ENCODE measurements at regions not wholly inside any gene's neighbourhood (a gene's known extent, or its start where the extent isn't known, plus 50 kb on each side); places are given as distances from the start of the nearest gene placed in this dataset.

DNA sequence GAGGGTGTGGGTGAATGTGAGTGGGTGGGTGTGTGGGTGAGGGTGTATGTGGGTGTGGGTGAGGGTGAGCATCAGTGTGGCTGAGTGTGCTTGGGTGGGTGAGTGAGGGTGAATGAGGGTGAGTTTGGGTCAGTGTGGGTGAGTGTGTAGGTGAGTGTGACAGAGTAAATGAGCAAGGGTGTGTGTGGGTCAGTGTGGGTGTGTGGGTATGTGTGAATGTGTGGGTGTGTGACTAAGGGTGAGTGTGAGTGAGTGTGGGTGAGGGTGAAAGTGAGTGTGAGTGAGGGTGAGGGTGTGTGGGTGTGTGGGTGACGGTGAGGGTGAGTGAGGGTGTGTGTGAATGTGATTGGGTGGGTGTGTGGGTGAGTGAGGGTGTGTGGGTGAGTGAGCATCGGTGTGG lies 1676.7 kb upstream of the TENM3 start:
- DNase-seq (ENCODE audit: low read depth): no peak

DNA sequence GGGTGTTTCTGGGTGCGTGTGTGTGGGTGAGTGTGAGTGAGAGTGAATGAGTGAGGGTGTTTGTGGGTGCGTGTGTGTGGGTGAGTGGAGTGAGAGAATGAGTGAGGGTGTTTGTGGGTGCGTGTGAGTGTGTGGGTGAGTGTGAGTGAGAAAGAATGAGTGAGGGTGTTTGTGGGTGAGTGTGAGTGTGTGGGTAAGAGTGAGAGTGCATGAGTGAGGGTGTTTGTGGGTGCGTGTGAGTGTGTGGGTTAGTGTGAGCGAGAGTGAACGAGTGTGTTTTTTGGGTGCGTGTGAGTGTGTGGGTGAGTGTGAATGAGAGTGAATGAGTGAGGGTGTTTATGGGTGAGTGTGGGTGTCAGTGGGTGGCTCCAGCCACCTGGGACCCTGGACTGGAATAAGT lies 1676.1 kb upstream of the TENM3 start:
- DNase-seq (ENCODE audit: low read depth): no peak

DNA sequence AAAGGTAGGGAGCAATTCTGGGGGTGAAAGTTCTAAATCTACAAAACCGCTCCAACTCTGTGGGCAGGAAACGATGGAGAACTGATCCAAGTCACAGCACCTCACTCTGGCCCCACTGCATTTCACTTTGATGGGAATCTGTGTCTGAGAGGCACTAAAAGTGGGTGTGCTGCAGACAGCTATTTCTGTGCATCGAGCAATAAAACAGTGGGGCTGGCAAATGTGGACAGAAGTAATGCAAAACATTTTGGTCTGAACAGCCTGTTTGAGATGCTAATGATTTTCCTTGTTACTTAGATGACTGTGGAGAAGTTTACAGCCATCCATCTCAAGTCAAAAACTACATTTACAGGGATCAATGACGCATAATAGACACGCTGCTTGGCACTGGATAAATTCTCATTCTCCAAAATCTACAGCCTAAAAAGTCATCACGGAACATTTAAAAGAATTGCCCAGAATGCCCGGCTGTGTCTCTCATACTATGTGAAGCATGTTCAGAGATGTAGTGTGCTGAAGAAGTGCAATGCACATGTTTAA lies 1671.6 kb upstream of the TENM3 start:
- DNase-seq (ENCODE audit: low read depth): no peak

DNA sequence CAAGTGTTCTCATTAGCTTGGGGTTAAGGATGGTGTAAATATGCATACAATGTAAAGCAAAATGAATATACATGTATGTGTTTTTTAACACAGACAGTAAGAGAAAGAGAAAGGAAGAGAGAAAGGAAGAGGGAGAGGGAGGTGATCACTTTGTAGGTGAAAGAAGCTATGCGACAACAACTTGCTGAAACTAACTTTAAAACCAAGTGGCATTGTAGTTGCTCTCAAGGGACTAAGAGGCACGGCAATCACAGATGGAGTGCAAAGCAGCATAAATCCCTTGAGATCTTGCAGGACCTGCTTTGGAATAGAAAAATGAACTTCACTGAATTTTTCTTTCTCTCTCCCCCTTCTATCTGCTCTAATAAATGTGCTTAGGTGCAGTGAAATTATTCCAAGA lies 1665.0 kb upstream of the TENM3 start:
- no peak for DNase-seq (ENCODE audit: low read depth)

DNA sequence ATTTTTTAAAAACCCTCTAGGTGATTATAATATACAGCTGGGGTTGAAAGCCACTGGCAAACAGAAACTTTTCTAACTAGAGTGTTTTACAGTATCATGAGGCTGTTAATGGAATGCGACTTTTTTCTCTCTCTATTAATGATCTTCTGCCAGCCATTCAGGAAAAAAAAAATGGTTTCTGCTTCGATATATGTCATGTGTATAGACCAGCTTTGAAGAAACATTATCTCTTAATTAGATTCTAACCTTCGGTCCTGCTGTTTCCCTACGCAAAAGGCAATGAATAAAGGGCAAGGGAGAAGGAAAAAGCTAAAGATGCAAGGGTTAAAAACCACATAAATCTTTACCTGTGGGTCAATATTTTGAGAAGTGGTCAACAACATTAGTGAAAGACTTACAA lies 1662.1 kb upstream of the TENM3 start:
- DNase-seq (ENCODE audit: low read depth): no peak

DNA sequence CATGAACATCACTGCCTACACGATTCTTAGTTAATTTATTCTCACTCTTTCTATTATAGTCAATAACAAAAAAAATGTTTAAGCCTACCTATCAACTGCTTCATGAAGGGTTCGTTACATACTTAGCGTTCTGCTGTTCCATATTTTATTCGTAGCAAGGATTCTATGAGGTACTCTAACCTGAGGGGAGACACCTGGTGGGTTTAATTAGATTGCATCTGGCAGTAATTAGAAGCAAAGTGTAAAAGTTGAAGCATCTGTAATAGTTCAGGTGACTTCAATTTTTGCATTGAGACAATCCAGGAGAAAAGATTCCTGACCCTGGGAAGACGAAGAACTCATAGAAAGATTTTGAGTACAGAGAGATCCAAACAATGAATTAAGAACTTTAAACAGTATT lies 1655.8 kb upstream of the TENM3 start:
- no peak for DNase-seq (ENCODE audit: low read depth)

DNA sequence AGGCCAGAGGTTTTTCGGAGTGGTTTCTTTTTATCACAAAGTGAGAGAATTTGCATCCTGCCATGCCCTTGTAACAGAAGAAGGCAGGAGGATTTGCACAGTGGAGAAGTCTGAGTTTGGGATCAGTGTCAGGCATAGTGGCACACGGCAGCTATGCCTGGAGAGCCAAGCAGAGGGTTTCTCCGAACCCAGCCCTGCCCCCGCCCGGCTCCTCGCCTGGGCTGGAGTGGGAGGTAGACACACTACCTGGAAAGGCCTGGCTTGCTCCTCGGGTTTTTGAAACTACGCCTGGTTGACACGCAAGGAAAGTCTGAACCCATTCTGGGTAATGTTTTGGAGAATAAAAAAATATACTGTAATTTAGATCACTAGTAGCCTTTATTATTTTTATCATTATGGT lies 1653.6 kb upstream of the TENM3 start:
- DNase-seq (ENCODE audit: low read depth): no peak

DNA sequence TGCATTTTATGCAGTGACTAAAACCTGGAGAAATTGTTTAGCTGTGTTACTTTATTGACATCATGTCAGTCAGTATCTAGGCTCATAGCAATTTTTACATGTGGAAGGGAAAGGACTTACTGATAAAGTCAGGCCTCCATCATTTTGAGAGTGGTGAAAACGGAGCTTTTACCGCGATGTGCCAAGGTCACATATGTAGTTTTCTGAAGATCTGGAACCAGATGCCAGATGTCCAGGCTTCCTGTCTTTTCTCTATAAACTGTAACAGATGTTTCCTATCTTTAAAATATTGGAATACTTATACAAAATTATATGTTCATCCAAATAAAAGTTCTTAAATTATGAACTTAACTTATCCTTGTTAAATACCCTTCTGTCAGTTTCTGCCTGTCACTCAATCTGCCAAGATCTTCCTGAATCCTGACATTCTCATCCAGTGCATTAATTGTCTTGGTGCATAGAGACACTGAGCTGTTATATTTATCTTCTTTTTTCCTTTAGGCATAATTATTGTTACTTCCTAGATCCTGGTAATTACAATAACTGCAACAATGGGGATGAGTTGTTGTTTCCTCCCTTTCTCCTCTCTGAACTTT lies 1646.2 kb upstream of the TENM3 start:
- no peak for DNase-seq (ENCODE audit: low read depth)

DNA sequence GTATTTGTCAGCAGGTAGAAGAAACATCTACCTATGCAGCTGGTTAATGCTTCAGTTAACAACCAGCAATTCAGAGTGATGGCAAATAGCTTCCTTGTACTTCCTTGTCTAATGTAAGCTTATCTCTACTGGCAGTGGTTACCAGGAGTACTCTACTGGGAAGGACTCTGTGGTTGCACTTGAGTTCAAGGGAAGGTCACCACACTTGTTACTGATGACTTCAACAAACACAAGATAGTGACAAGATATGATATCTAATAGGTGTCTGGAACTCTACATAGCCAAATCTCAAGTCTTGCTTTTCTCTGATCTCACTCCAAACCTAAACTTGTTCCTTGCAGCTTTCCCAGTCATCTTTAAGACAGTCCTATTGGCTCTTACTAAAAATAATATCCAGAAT lies 1644.9 kb upstream of the TENM3 start:
- DNase-seq (ENCODE audit: low read depth): no peak

DNA sequence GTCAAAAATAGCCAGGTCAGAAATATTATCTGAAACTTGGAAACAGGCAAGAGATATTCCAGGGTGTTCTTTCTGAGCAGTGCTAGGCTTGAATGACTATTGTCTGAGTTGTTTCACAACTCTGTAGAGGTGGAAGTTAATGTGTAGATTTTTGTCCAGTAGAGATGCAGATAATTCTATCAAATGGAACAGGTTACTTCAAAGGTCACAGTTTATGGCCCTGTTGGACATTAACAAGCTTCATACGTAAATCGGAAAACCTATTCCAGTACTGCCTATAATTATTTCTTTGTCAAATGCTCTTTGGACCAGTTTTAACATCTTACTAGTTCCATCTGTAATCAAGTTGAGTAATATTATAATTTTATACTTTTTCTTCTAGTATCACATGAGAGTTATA lies 1639.4 kb upstream of the TENM3 start:
- DNase-seq (ENCODE audit: low read depth): no peak

DNA sequence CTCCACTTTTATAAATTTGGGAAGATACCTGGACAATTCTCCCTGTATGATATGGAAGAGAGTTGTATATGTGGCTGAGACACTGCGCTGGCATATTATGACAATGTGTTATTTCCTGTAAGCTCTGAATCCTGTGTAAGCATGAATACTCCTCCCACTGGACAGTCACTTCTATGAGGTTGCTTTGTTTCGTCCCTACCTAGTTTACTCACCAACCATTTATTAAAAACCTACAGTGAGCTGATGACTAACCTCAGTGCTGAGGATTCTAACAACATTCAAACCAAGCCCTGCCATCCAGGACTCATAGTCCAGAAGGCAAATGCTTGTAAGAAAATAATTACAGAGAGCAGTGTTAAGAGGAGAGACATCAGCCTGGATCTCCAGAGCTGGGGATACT lies 1632.9 kb upstream of the TENM3 start:
- DNase-seq (ENCODE audit: low read depth): no peak

DNA sequence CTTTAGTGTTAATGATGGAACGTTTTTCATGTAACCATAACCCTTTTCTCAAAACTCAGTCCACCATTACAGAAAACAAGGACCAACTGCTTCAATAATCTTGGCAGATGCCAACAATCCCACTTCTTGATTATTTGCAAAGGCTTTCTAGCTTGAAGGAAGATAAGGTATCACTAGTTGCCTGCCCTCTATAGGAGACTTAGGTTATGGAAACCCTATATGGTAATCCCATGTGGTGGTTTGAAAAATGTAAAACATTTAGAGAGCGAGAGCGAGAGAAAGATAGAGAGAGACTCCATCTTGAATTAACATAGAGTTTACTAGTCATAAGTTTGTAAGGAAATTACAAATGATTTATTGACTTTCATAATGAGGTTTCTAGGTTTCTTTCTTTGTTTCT lies 1627.5 kb upstream of the TENM3 start:
- no peak for DNase-seq (ENCODE audit: low read depth)

DNA sequence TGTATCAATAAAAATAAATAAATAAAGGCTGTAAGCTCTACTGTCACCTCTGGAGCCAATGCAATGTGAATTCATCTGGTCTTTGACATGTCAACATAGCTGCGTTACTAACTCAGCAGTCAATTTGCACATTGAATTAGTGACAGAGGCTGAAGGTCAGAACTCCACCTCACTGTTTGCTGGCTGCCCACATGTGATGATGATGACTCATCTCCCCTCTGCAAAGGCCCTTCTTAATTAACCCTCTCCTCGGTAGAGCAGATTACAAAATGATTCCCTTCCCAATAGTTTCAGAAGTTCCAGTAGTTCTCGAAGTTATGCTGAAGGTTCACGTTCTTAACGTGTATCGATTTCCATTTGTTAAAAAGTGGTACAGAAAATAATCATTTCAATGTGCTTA lies 1626.0 kb upstream of the TENM3 start:
- DNase-seq (ENCODE audit: low read depth): no peak

DNA sequence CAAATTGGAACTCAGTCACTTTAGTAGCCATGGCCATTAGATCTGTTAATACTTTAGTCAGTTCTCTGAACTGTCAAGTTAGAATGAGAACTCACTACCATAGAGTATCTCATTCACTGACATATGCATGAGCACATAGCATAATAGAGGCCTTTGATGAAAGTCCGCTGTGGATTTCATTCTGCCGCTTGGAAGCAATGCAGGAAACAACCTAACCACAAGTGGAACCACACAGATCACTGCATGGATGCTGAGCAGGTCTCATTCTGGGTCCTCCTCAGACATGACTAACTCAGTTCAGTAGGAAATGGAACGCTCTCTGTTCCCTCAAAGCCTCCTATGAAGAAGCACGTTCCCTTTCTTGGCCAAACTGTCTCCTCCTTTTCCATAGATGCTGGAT lies 1624.8 kb upstream of the TENM3 start:
- DNase-seq (ENCODE audit: low read depth): no peak

DNA sequence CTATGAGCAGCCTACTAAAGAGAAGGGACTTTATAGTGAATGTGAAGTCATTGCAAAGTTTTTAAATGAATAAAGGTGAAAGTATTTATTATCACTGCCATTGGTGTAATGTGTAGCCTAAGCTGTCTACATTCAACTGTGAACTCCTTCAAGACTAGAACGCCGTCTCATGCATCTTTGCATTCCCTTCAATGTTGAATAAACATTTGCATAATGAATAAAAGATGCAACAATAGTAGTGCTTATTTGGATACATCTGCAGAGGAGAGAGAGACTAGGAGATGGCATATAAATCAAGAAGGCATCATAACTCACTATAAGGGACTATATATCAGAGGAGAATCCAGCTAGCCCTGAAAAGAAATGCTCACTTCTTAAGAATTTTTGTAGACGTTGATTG lies 1623.8 kb upstream of the TENM3 start:
- DNase-seq (ENCODE audit: low read depth): no peak

DNA sequence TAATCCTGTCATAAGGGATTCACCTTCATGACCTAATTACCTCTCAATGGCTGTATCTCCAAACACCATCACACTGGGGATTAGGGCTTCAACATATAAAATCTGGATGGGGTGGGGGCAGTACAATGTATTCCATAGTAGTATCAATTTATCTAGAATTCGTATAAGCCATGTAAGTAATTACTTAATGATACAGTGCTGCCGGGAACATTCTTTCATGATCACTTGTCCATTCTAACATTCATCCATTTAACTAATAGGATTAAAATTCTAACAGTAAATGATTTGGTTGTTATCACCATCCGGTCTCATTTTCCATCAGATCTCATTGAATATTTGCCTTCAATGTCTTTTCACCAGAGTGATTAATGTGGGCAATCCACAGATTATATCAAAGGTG lies 1620.9 kb upstream of the TENM3 start:
- no peak for DNase-seq (ENCODE audit: low read depth)

DNA sequence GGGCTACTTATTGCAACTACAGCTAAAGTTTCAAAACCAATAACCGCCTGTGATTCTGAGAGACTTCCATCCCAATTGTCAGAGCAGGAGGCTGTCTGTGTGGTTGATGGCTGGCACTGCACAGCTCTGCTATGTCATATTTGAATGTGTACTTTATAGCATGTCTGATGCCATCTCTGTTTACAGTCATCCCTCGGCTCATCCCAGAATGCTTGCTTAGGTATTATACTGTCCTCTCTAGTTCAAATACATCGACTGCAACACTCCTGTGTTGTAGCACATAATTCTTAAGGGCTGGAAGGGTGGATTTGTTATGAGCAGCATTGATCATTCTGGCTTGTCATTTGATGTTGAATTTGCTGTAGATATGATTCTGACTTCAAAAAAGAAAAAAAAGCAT lies 1617.5 kb upstream of the TENM3 start:
- no peak for DNase-seq (ENCODE audit: low read depth)

DNA sequence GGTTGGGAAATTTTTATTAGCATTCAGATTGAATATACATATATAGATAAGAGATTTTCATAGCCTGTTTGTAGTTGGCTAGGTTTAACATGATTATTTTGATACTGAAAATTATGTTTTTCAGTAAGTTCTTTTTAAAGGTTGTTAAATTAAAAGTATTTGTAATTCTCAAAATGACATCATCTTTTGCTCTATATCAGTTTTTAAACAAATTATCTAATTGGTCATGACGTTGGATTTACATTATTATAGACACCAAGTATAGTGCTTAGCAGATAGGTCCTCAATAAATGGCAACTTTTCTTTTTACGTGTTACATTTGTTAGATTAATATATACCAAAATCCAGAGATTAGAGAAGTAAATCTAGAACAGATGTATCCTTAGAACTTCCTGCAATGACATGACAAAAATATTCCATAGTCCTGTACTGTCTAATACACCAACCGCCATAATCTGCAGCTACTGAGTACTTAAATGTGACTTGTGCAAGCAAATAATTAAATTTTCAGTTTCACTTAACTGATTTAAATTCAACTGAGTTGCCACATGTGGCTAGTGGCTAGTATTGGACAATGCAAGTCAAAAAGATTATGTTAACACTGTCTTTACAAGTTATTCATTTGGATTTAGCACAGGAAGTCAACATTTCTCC lies 1613.1 kb upstream of the TENM3 start:
- DNase-seq (ENCODE audit: low read depth): no peak

DNA sequence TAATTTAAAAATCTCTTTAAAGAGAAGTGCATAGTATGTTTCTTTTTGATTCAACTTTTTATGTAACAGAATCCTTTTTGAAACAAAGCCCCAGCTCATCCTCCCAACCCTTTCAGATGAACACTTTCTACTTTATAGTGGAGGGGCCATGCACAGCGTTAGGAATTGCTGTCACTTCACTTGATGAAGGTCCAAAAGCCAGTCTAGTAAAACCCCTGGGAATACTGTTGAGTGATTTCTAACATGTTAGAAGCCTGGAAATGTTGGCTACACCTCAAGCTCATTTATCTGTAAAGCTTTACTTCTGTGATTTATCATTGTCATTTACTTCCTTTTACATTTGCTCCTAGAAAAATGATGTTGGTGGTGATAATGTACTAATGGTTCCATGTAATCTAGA lies 1608.9 kb upstream of the TENM3 start:
- DNase-seq (ENCODE audit: low read depth): no peak

DNA sequence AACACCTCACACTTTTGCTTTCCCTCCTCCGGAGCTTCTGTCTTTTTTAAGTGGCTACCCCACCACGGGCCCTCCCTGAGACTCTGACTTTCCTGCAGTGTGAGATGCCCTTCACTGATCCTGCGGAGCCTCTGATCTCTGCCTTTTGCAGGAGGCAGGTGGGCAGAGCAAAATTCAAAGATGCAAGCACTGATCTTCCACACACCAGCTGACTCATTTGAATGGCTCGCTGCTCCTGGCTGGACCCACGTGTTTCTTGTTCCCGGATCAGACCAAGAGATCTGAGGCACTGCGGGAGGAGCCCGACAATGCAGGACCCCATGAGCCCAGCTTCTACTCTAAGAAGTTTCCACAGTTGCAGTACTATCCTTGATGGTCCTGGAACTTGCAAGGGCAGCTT lies 1607.9 kb upstream of the TENM3 start:
- no peak for DNase-seq (ENCODE audit: low read depth)

DNA sequence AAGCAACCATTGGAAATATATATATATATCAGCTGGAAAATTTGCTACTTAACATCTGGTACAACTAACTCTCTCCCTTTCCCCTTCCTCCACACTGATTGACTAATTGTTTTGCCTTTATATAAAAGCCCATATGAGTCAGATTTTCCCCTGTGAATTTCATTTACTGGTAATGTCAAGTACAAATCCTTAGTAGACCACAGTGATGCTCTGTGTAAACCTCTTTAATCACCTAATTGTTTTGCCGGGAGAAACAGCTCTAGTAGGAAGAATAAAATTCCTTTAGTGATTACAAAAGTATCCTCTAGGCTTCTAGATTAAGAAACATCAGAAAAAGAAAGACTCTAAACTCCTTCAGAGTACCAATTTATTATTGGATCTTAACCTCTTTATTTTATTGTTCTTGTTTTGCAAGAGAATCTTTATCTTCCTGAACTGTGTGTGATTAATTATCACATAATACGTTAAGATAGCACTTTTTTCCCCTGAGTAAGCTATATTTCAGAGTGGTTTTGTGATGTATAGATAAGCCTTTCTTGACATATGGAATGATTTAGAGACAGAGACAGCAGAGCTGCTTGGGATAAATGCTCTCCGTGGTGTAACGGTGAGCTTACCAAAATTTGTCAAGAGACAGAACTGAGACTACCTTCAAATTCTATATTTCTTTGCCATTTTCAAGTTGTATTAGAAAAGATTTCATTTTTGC lies 1606.4 kb upstream of the TENM3 start:
- no peak for DNase-seq (ENCODE audit: low read depth)

DNA sequence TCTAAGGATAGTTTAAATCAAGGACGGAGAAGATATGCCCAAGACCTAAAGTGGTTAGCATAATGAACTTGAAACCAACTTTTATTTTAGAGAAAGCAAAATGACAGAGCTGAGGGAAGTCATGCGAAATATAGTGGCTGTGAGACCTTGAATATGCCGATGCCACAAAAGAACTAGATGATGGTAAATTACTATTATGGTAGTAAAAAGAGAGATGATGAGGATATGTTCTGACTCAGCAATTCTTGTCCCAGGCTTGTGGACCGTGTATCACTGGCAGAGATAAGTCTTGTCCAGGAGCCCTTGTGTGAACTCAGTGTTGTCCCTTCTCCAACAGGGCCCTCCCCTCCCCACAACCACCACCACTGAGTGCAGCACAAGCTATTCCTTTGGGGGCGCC lies 1605.6 kb upstream of the TENM3 start:
- DNase-seq (ENCODE audit: low read depth): no peak

DNA sequence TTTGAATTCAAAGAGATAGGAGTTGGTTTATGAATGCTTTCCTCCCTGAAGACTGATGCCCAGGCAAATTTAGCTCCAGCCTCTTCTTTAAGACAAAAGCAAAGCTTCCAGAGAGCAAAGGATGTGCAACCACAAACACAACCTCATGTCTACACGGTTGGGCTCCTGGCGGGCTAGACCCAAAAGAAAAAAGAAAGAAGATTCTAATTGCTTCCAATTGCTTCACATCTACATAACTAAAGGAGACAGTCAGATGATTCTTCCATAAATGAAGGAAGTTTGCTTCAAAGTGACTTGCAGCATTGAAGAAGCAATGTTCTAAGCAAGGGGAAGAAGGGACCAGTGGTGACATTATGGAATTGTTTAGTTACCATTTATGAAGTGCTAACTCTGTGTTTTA lies 1603.0 kb upstream of the TENM3 start:
- no peak for DNase-seq (ENCODE audit: low read depth)

DNA sequence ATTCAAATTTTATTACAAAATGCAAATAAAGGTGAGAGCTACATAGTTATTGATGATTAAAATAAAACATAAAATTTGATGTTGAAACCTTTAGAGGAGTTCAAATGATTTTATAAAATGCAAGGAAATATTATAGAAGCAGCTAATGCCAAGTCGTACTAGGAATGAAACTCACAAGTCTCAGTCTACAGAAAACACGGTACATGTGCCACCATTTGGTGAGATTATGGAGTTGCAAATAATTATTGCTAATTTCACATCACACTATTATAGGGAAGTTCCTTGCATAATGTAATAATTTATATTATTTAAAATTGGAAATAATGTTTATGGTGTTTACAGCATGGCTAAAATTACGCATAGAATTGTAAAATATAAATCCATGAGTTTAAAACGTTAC lies 1601.7 kb upstream of the TENM3 start:
- no peak for DNase-seq (ENCODE audit: low read depth)

Measured in activated T-helper 1 cell treated with Interleukin-2 at 50 U/mL for 16 hours (primary cell).